GM23248 (cell line): ENCODE measurements at regions not wholly inside any gene's neighbourhood (a gene's known extent, or its start where the extent isn't known, plus 50 kb on each side); places are given as distances from the start of the nearest gene placed in this dataset.

ENCODE experiments used
- DNase-seq: peaks from one replicate; pipeline ENCODE4 v3.0.0-alpha.2; 2015
- H2AFZ ChIP-seq: fragments of 200-600 bp; sonication (generic); 2 replicates; pipeline ENCODE4 v1.6.1; 2016; ENCODE audit warnings: antibody characterized with exemption
- H3F3A ChIP-seq: fragments of 200-600 bp; sonication (generic); 2 replicates; pipeline ENCODE4 v1.6.1; 2016; ENCODE audit warnings: mild to moderate bottlenecking, antibody characterized with exemption, mixed run types; ENCODE audit not compliant: insufficient read depth
- H3K27ac ChIP-seq: fragments of 200-600 bp; sonication (generic); 2 replicates; pipeline ENCODE4 v1.5.1; 2016; ENCODE audit warnings: mild to moderate bottlenecking
- H3K27me3 ChIP-seq: fragments of 200-600 bp; sonication (generic); replicated peaks from 2 replicates; pipeline ENCODE4 v1.6.1; 2016; ENCODE audit warnings: mild to moderate bottlenecking; ENCODE audit not compliant: insufficient read depth
- H3K36me3 ChIP-seq: fragments of 200-600 bp; sonication (generic); 2 replicates; pipeline ENCODE4 v1.6.1; 2016; ENCODE audit warnings: low read depth, mild to moderate bottlenecking
- H3K4me1 ChIP-seq: fragments of 200-600 bp; sonication (generic); 2 replicates; pipeline ENCODE4 v1.6.1; 2016; ENCODE audit warnings: mild to moderate bottlenecking; ENCODE audit not compliant: insufficient read depth
- H3K4me2 ChIP-seq: fragments of 200-600 bp; sonication (generic); one replicate; pipeline ENCODE4 v1.6.1; 2016; ENCODE audit warnings: mild to moderate bottlenecking; ENCODE audit not compliant: unreplicated experiment
- H3K4me3 ChIP-seq: fragments of 200-600 bp; sonication (generic); 2 replicates; pipeline ENCODE4 v1.5.1; 2016; ENCODE audit warnings: mild to moderate bottlenecking
- H3K79me2 ChIP-seq: fragments of 200-600 bp; sonication (generic); 2 replicates; pipeline ENCODE4 v1.6.1; 2016; ENCODE audit warnings: mild to moderate bottlenecking; ENCODE audit not compliant: insufficient read depth
- H3K9ac ChIP-seq: fragments of 200-600 bp; sonication (generic); 2 replicates; pipeline ENCODE4 v1.6.1; 2016; ENCODE audit warnings: mild to moderate bottlenecking
- H3K9me2 ChIP-seq: fragments of 200-600 bp; sonication (generic); 2 replicates; pipeline ENCODE4 v1.6.1; 2016; ENCODE audit warnings: mixed run types, mild to moderate bottlenecking, moderate library complexity; ENCODE audit not compliant: insufficient read depth
- H3K9me3 ChIP-seq: fragments of 200-600 bp; sonication (generic); one replicate; pipeline ENCODE4 v1.6.1; 2017; ENCODE audit warnings: low read depth
- H4K20me1 ChIP-seq: fragments of 200-600 bp; sonication (generic); 2 replicates; pipeline ENCODE4 v1.6.0; 2016; ENCODE audit not compliant: insufficient read depth
- EZH2 ChIP-seq: fragments of 200-600 bp; sonication (generic); IDR thresholded peaks from 2 replicates; pipeline ENCODE4 v1.6.1; 2018; ENCODE audit warnings: antibody characterized with exemption, mild to moderate bottlenecking; ENCODE audit not compliant: insufficient read depth, poor library complexity, severe bottlenecking
- EZH2phosphoT487 ChIP-seq: fragments of 200-600 bp; sonication (generic); IDR thresholded peaks from 2 replicates; pipeline ENCODE4 v1.6.1; 2018; ENCODE audit warnings: antibody characterized with exemption, moderate library complexity, mild to moderate bottlenecking, low read depth; ENCODE audit not compliant: insufficient read depth
- WGBS, 2 experiments: methylation state at CpG; one replicate each; pipeline ENCODE4 v1.1.6; 2015 to 2017; ENCODE audit warnings: low lambda C conversion rate in 2 of 2, low coverage in 1 of 2; ENCODE audit errors: missing lambda C conversion rate in 2 of 2; 5-methylcytosine and 5-hydroxymethylcytosine counted together
- in situ Hi-C: fragments of 300-500 bp; cut with MboI; formaldehyde crosslinking; loops from 2 replicates; pipeline ENCODE4 v1.15.0; 2020

DNA sequence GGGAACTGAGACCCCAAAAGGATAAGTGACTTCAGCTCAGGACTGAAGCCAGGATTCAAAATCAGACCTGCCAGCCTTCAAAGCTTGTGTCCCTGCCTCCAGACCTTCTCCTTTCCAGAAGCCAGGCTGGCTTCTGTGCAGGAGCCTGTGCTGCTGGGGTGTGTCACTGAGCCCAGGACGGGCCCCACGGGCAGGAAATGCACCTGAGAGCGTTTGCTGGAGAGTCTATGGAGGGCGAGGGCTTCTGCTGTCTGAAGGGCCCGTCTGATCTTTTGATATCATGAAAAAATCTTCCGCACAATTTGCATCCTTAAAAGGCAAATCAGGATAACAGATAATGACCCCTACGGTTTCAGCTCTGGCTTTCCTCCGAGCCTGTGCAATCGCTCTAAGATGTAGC lies 125.4 kb downstream of the FAM43A start:
- Histone ChIP-seq H3K4me2 (no peak overlapping the region), H4K20me1 (no peaks in the 10 kb centered on the region), H3K9ac (no peak overlapping the region), H3K9me3 (no peaks in the 10 kb centered on the region), H3K27ac (no peak overlapping the region), H3K79me2 (no peaks in the 10 kb centered on the region), H3K4me1 (peaks cover 25% of the 10 kb centered on the region), H2AFZ (no peak overlapping the region), H3F3A (peaks cover 15% of the 10 kb centered on the region), H3K27me3 (no peaks in the 10 kb centered on the region; the same call in 1 of the 2 replicates), H3K36me3 (no peaks in the 10 kb centered on the region), H3K4me3 (no peak overlapping the region), H3K9me2 (no peaks in the 10 kb centered on the region)
- in situ Hi-C loops = no loop called here
- DNase-seq = no peak
- TF ChIP-seq EZH2phosphoT487 = no peak
- no peak for TF ChIP-seq EZH2
- WGBS, 2 experiments = 76 to 79% methylated on average over 9 of the region's 9 CpGs

DNA sequence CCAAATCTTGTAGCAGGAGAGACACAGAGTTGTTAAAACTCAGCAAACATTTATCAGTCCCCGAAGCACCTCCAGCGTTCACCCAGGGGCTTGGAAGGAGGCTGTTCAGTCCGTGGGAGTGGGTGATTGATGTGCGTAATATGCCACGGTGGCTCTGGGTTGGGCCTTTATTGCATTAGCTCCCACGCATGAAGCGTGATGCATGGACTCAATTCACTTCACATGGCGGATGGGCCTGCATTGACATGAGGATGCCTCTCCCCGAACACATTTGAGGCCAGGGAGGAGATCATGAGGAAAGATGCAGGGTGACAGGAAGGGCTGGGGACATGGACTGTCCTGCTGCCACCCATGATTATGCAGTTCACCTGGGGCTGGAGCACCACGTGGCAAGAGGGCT lies 126.5 kb downstream of the FAM43A start:
- Histone ChIP-seq H3K9me3 (no peaks in the 10 kb centered on the region), H3K27me3 (no peaks in the 10 kb centered on the region; the same call in 1 of the 2 replicates), H3K9ac (no peak overlapping the region), H2AFZ (no peak overlapping the region), H3K36me3 (no peaks in the 10 kb centered on the region), H3K4me2 (no peak overlapping the region), H3K9me2 (no peaks in the 10 kb centered on the region), H3F3A (peaks cover 14% of the 10 kb centered on the region), H3K4me1 (peaks cover 19% of the 10 kb centered on the region), H3K4me3 (no peak overlapping the region), H4K20me1 (no peaks in the 10 kb centered on the region), H3K79me2 (no peaks in the 10 kb centered on the region), H3K27ac (no peak overlapping the region)
- 82 to 83% methylated on average over 10 of the region's 10 CpGs for WGBS, 2 experiments
- no peak for DNase-seq
- no peak for TF ChIP-seq EZH2
- no peak for TF ChIP-seq EZH2phosphoT487
- in situ Hi-C loops = no loop called here

DNA sequence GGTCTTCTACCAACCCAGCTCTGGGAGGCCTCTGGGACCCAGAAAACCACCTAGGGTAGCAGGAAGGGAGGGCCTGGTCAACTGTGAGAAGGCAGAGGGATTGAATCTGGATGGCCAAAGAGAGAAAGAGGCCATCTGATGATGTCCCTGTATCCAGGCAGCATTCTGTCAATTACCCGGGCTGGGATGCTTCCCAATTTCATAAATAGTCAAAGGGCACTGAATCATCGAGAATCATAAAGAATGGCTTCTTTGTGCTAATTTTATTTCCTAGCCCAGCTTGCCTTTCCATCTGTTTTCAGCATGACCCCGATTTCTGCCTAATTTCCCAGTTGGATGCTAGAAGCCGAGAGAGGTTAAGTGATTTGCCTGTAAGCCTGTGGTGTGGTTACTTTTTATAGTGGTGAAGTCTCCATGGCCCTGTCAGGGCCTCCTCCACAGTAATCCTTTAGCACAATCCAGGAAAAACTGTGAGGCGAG lies 129.2 kb downstream of the FAM43A start:
- H3K4me3 ChIP-seq = no peak overlapping the region
- H3K9me2 ChIP-seq = no peaks in the 10 kb centered on the region
- H3K4me1 ChIP-seq = no peaks in the 10 kb centered on the region
- no peaks in the 10 kb centered on the region for H3K9me3 ChIP-seq
- no peak overlapping the region for H3K27ac ChIP-seq
- WGBS, 2 experiments = 56 to 58% methylated on average over 5 of the region's 5 CpGs
- H3K27me3 ChIP-seq = no peaks in the 10 kb centered on the region; the same call in 1 of the 2 replicates
- H3K4me2 ChIP-seq = no peak overlapping the region
- H3K36me3 ChIP-seq = no peaks in the 10 kb centered on the region
- DNase-seq = peak; percentile 50
- H4K20me1 ChIP-seq = no peaks in the 10 kb centered on the region
- in situ Hi-C loops = no loop called here
- H3K9ac ChIP-seq = no peak overlapping the region
- TF ChIP-seq EZH2phosphoT487 (no peak), EZH2 (no peak)
- no peak overlapping the region for H2AFZ ChIP-seq
- H3F3A ChIP-seq = no peaks in the 10 kb centered on the region
- no peaks in the 10 kb centered on the region for H3K79me2 ChIP-seq

DNA sequence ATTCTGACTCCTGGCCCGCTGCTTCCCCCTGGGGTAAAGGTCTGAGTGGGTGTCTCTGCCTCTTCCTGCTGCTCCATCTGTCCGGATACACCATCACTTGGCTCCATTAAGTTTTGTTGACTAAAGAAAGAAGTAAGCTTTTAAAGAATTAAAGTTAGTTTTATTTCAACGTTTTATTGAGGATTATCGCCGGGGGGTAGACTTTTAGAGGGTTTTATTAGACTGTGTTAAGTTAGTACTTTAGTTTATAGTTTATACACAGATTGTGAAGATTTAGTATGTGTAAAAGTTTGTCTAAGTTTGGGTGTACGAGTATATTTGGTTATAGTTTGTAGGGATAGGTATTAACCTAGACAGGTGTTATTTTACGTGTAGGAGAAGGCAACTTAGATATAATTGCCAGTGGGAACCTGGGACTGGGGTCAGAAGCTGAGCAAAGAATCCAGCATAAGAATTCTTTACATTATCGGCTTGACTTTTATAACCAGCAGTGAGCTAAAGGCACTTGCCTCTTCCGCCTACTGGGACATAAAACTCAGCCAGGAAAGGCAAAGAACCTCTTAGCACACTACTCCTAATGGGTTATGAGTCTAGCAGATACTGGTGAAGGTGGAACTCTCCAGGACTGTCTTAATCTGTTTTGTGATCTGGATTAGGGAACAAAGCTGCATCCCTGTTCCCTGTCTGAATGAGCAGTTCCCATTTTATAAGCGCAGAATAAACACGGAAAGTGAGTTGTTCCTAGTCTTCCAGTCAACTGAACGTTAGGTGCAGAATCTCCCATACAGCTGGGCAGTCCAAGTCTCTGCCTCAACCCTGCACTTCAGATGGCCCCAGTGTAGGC lies 131.3 kb downstream of the FAM43A start:
- no peaks in the 10 kb centered on the region for H3F3A ChIP-seq
- H3K27ac ChIP-seq = no peak overlapping the region
- in situ Hi-C loops = no loop called here
- no peaks in the 10 kb centered on the region for H4K20me1 ChIP-seq
- no peak for TF ChIP-seq EZH2phosphoT487
- no peak for TF ChIP-seq EZH2
- H2AFZ ChIP-seq = no peak overlapping the region
- DNase-seq = no peak
- 75 to 84% methylated on average over 12 of the region's 12 CpGs for WGBS, 2 experiments
- no peaks in the 10 kb centered on the region; the same call in 1 of the 2 replicates for H3K27me3 ChIP-seq
- H3K9ac ChIP-seq = no peak overlapping the region
- no peaks in the 10 kb centered on the region for H3K9me2 ChIP-seq
- no peaks in the 10 kb centered on the region for H3K79me2 ChIP-seq
- no peak overlapping the region for H3K4me3 ChIP-seq
- no peaks in the 10 kb centered on the region for H3K36me3 ChIP-seq
- no peaks in the 10 kb centered on the region for H3K9me3 ChIP-seq
- H3K4me1 ChIP-seq = no peaks in the 10 kb centered on the region
- H3K4me2 ChIP-seq = no peak overlapping the region
